Fibroblast of skin of back (primary cell): ENCODE measurements at regions not wholly inside any gene's neighbourhood (a gene's known extent, or its start where the extent isn't known, plus 50 kb on each side); places are given as distances from the start of the nearest gene placed in this dataset.

Experiments
- DNase-seq: peaks from one replicate; pipeline ENCODE4 v3.0.0-alpha.2; 2013

- DNase-seq, result no peak
Measured at GRCh38 chr3:72698154-72698917, 149.9 kb downstream of the SHQ1 start.

GRCh38 chr3:72697717-72698116 lies 150.5 kb downstream of the SHQ1 start:
- no peak for DNase-seq

- DNase-seq, result no peak
Measured at GRCh38 chr3:72696815-72697214, 151.4 kb downstream of the SHQ1 start.

- DNase-seq, result peak; percentile 55
Measured at GRCh38 chr3:72694398-72694797, 153.8 kb downstream of the SHQ1 start.

DNA sequence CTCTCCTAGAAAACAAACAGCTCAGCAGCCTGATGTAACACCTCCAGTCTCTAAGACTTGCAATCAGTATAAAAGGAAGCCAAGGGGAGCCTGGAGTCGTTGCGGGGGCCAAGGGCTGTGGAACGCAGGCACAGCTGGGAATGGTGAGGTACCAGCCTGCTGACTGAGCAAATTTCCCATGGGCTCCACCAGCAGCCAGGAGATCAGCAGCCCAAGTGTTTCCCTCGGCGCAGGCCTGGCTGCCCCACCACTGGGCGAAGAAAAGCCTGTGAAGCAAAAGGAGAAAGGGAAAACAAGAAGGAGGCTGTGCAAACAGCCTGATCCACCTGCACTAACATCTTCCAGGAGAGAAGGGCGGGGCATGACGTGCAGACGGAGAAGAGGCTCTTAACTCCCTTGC lies 155.3 kb downstream of the SHQ1 start:
- DNase-seq, result no peak

DNA sequence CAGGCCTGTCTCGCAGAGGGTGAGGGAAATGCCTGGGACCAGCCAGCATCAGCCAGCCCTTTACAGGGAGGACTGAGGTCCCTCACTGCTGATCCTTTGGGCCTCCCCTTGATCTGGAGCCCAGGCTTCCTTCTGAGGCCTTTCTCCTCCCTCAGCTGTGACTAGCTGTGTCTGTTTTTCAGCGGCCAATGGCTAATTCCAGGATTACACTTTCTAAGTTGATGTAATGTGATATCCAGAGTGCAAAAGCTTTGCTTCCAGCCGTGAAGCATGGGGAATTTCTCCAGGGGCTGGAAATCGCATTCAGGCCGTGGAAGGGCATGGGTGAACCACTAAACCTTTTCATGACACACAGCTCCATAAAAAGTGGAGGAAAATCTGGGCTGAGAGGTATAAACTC lies 157.6 kb downstream of the SHQ1 start:
- no peak for DNase-seq

DNA sequence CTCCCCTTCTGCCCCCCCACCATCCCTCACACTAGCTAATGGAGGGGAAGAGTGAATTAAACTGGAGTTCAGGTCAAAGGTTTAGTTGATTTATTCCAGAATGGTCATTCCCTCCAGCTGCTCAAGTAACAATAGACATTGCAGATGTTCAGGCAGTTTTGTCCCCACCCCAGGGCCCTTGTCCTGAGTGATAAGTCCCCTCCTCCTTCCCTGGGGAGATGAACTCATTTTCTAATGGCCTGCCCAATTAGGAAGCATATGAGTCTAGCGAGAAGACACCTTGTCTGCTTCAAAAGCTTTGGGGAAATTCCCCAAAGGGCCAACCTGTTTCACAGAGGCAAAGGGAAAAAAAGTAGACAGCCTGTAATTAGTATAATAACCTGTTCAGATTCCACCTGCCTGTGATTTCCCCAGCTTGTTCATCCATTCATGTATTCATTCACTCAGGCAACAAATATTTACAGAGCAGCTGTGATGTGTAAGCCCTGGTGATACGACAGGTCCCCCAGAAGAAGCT lies 165.3 kb downstream of the SHQ1 start:
- DNase-seq, result no peak

- no peak for DNase-seq
Measured at GRCh38 chr3:72681598-72681997, 166.6 kb downstream of the SHQ1 start.

- DNase-seq, result no peak
Measured at GRCh38 chr3:72680766-72681165, 167.5 kb downstream of the SHQ1 start.

GRCh38 chr3:72679540-72680198 lies 168.6 kb downstream of the SHQ1 start:
- peak; percentile 61 for DNase-seq

- peak; percentile 19 for DNase-seq
Measured at GRCh38 chr3:72678867-72679266, 169.4 kb downstream of the SHQ1 start.

GRCh38 chr3:72678380-72678779 lies 169.9 kb downstream of the SHQ1 start:
- DNase-seq, result no peak

DNA sequence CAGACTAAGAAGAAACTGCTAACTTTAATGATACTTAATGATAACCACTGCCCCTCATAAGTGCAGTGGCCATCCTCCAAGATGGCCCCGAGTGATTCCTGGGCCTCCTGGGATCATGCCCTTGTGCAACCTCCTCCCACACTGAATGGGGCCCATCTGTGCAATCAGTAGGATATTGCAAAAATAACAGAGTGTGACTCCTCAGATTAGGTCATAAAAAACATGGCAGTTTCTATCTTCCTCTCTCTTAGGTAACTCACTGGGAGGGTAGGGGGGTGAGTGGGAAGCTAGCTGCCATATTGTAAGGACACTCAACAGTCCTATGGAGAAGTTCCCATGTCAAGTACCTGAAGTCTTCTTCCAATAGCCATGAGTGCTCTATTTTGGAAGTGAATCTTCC lies 173.0 kb downstream of the SHQ1 start:
- DNase-seq, result no peak

- no peak for DNase-seq
Measured at GRCh38 chr3:72673011-72673771, 175.1 kb downstream of the SHQ1 start.

- DNase-seq, result no peak
Measured at GRCh38 chr3:72669224-72669623, 179.0 kb downstream of the SHQ1 start.

DNA sequence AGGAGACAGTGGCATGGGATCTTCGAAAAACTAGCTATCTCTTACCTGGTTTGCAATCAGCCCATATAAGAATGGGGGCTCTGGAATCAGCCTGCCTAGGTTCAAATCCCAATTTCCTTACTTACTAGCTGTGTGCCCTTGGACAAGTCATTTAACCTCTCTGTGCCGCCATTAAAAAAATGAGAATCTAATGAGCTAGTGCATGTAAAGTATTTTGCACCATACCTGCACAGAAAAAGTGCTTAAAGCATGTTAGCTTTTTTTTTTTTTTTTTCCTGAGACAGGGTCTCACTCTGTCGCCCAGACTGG lies 181.8 kb downstream of the SHQ1 start:
- no peak for DNase-seq

DNA sequence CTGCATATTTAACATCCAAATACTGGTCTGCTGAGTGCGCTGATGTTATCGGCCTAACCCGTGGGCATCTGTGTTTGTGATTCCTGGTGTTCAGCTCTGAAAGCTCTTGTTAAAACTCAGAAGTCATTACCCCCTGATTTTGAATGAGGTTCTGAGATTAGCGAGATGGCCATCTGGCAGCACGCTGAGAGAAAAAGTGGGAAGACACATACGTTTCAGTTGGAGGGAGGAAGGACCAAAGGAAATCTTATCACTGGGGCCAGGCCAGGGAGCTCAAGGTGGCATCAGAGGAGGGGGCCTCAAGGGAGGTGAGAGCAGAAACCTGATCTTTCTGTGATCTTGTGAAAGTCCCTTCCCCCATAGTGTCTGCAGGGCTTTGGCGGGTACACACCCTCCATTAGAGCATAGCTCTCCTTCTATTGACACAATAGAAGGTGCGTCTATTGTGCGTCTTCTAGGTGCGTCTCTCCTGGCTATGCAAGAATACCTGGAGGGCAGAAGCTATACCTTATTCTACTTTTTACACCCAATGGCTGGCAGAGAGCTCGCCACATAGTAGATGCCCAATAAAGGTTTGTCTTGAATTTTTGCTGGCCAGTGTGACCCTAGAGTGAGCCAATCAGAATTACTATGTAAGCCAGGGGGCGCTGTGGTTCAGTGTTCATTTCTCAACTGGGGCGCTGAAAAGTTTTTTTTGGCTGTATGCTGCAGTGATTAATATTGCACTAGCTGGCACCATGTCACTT lies 182.4 kb downstream of the SHQ1 start:
- DNase-seq, result peak; percentile 21

DNA sequence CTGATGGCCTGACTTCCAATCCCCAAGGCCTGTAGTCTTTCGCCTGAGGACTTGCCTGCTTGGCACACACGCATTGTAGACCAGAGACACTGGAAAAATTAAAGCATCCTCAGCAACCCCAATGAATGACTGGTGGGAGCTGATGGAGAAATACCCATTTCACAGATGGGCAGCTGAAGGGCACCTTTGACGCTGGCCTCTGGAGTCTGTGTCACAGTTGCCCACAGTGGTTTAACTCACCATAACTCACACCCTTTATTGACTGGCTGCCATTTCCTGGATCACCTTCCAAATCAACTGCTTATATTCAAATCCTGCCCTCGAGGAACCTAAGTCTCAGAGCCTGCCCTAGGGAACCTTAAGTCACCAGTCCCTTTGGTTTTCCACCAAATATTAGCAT lies 183.1 kb downstream of the SHQ1 start:
- DNase-seq, result no peak

DNA sequence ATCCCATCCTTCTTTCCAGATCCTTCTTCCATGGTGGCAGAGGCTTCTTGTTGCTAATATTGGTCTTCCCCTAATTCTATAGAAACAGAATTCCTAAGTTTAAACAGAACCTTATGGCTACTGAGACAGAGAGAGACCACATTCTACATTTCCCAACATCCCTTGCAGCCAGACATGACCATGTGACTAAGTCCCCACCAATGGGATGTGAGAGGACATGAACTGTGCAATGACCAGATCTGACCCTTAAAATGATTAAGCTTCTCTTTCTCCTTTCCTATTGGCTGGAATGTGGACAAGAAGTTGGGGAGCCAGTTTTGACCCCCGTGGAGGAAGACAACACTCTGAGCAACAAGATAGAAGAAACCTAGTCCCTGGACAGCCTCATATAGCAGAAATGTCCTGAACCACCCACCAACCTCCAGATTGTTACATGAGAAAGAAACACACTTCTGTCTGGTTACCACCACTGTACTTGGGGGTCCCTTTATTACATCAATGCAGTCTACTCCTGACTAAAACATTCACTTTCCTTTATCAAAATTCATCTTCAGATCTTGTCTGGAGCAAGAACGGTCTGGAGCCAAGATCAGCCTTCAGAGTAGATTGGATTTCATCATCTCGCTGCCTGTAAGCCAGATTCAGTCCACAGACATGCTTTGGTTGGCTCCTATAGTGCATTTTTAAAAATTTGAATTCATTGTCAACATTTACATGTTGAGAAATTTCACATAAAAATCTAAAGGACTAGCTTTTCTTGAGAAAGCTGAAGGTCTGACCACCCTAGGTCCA lies 183.9 kb downstream of the SHQ1 start:
- no peak for DNase-seq

- DNase-seq, result peak; percentile 48
Measured at GRCh38 chr3:72663429-72663828, 184.8 kb downstream of the SHQ1 start.

DNA sequence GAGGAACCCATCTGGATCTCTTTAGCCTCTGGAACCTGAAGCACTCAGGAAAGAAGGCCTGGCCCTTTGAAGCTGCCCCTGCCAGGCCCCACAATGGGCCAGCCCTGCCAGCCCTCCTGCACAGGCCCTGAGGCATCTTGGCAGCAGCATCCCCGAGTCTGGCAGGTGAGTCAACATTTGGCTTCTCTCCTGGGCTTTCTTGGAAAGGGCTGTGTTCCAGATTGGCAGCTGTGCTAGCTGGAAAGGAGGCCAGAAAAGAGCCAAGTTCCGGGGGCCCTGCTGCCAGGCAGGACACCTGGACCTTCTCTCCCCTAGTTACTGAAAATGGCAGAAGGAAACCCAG lies 187.2 kb downstream of the SHQ1 start:
- peak; percentile 61 for DNase-seq
